ENCODE measurements at regions not wholly inside any gene's neighbourhood (a gene's known extent, or its start where the extent isn't known, plus 50 kb on each side); places are given as distances from the start of the nearest gene placed in this dataset.

- H3K4me3 Mint-ChIP-seq (ENCODE audit: unreplicated experiment) = no peak overlapping the region
- H3K4me1 Mint-ChIP-seq (ENCODE audit: unreplicated experiment) = no peaks in the 10 kb centered on the region
- H3K36me3 Mint-ChIP-seq (ENCODE audit: low read depth, unreplicated experiment) = peaks cover under 1% of the 10 kb centered on the region
- DNase-seq (ENCODE audit: low spot score) = no peak
- peaks cover 1% of the 10 kb centered on the region for H3K27me3 Mint-ChIP-seq (ENCODE audit: unreplicated experiment)
- TF ChIP-seq CTCF (IDR thresholded peaks at IDR 0.05; ENCODE audit: unreplicated experiment) = no peak
- H3K27ac Mint-ChIP-seq (ENCODE audit: unreplicated experiment) = no peak overlapping the region
- H3K9me3 Mint-ChIP-seq (ENCODE audit: unreplicated experiment) = no peaks in the 10 kb centered on the region
Measured at GRCh38 chr6:6376845-6377244, 56.4 kb upstream of the F13A1 start.

DNA sequence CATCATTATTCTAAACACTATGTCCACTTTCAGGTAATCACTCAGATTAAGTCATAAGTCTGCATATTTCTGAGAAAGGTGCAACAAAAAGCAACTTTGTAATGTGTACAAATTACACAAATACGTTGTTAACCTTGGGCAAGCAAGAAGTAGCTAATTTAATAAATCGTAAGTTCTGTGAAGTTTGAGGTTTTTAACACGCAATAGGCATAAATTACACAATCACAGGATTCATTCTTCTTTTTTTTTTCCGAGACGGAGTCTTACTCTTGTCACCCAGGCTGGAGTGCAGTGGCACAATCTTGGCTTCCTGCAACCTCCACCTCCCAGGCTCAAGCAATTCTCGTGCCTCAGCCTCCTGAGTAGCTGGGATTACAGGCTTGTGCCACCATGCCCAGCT lies 57.2 kb upstream of the F13A1 start:
- no peak overlapping the region for H3K4me3 Mint-ChIP-seq (ENCODE audit: unreplicated experiment)
- peaks cover 4% of the 10 kb centered on the region for H3K36me3 Mint-ChIP-seq (ENCODE audit: low read depth, unreplicated experiment)
- no peak overlapping the region for H3K27ac Mint-ChIP-seq (ENCODE audit: unreplicated experiment)
- no peaks in the 10 kb centered on the region for H3K4me1 Mint-ChIP-seq (ENCODE audit: unreplicated experiment)
- TF ChIP-seq CTCF (IDR thresholded peaks at IDR 0.05; ENCODE audit: unreplicated experiment) = no peak
- H3K9me3 Mint-ChIP-seq (ENCODE audit: unreplicated experiment) = no peaks in the 10 kb centered on the region
- peaks cover 1% of the 10 kb centered on the region for H3K27me3 Mint-ChIP-seq (ENCODE audit: unreplicated experiment)
- no peak for DNase-seq (ENCODE audit: low spot score)

- TF ChIP-seq CTCF (IDR thresholded peaks at IDR 0.05; ENCODE audit: unreplicated experiment) = no peak
- no peaks in the 10 kb centered on the region for H3K4me1 Mint-ChIP-seq (ENCODE audit: unreplicated experiment)
- no peaks in the 10 kb centered on the region for H3K9me3 Mint-ChIP-seq (ENCODE audit: unreplicated experiment)
- DNase-seq (ENCODE audit: low spot score) = no peak
- H3K36me3 Mint-ChIP-seq (ENCODE audit: low read depth, unreplicated experiment) = peaks cover 4% of the 10 kb centered on the region
- no peak overlapping the region for H3K4me3 Mint-ChIP-seq (ENCODE audit: unreplicated experiment)
- no peak overlapping the region for H3K27ac Mint-ChIP-seq (ENCODE audit: unreplicated experiment)
- peaks cover 1% of the 10 kb centered on the region for H3K27me3 Mint-ChIP-seq (ENCODE audit: unreplicated experiment)
Measured at GRCh38 chr6:6379573-6379972, 59.1 kb upstream of the F13A1 start.

DNA sequence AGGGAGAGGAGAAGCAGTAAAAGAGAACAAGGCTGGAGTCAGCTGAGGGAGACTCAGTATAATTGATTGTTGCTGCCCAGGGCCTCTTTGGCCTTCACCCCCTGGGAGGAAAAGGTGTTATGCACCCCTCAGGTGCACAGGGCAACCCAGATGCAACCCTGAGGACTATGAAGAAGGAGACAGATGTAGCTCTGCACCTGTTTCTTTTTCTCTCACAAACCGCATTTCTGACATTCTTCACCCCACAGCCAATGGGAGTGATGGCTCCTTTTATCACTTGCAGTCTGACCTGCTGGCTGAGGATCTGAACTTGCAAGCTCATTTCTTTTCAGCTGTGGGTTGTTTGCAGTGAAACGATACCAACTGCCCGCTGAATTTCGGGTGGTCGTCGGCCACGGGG lies 64.1 kb upstream of the F13A1 start:
- H3K27me3 Mint-ChIP-seq (ENCODE audit: unreplicated experiment) = peaks cover 2% of the 10 kb centered on the region
- no peaks in the 10 kb centered on the region for H3K9me3 Mint-ChIP-seq (ENCODE audit: unreplicated experiment)
- no peak overlapping the region for H3K4me3 Mint-ChIP-seq (ENCODE audit: unreplicated experiment)
- no peak for DNase-seq (ENCODE audit: low spot score)
- no peak overlapping the region for H3K27ac Mint-ChIP-seq (ENCODE audit: unreplicated experiment)
- peaks cover 4% of the 10 kb centered on the region for H3K36me3 Mint-ChIP-seq (ENCODE audit: low read depth, unreplicated experiment)
- TF ChIP-seq CTCF (IDR thresholded peaks at IDR 0.05; ENCODE audit: unreplicated experiment) = no peak
- H3K4me1 Mint-ChIP-seq (ENCODE audit: unreplicated experiment) = peaks cover 10% of the 10 kb centered on the region

- TF ChIP-seq CTCF (IDR thresholded peaks at IDR 0.05; ENCODE audit: unreplicated experiment) = no peak
- Mint-ChIP-seq H3K27ac (ENCODE audit: unreplicated experiment) (no peak overlapping the region), H3K4me1 (ENCODE audit: unreplicated experiment) (peaks cover 10% of the 10 kb centered on the region), H3K27me3 (ENCODE audit: unreplicated experiment) (peaks cover 2% of the 10 kb centered on the region), H3K4me3 (ENCODE audit: unreplicated experiment) (no peak overlapping the region), H3K9me3 (ENCODE audit: unreplicated experiment) (no peaks in the 10 kb centered on the region), H3K36me3 (ENCODE audit: low read depth, unreplicated experiment) (peaks cover 4% of the 10 kb centered on the region)
- DNase-seq (ENCODE audit: low spot score) = peak; percentile 5
Measured at GRCh38 chr6:6386010-6386409, 65.5 kb upstream of the F13A1 start.

Measured in endothelial cell (in vitro differentiated cells).